GM12875 (cell line): ENCODE measurements at regions not wholly inside any gene's neighbourhood (a gene's known extent, or its start where the extent isn't known, plus 50 kb on each side); places are given as distances from the start of the nearest gene placed in this dataset.

ENCODE experiments used
- H3K4me3 ChIP-seq: one replicate; pipeline ENCODE4 v1.5.1; 2011; ENCODE audit warnings: low read depth, low read length, control low read depth
- TF ChIP-seq, protein P1 (sequence below): IDR thresholded peaks from 2 replicates; pipeline ENCODE4 v1.5.1; 2011; ENCODE audit warnings: low read depth, mild to moderate bottlenecking, control low read depth, inconsistent platforms, low read length, moderate library complexity, borderline replicate concordance; ENCODE audit not compliant: insufficient read depth

DNA sequence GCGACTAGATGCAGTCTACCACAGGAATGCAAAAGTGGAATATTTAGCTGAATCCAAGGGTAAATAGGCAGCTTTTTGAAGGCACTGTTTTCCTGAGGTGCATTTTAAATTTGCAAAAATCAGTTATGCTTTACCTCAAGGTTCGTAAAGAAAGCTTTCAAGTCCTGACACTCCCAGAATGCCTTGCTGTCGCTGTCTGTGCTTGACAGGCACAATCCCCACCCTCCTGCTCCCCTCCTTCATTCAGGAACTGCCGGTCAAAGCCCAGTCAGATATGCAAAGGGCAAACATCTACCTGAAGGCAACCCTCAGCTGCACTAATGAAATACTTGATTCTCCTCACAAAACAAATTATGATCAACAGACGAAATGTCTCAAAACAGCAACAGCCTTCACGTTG is 97.4 kb upstream of the DDX18 start:
- H3K4me3 ChIP-seq: no peak overlapping the region
- TF ChIP-seq, protein P1, sequence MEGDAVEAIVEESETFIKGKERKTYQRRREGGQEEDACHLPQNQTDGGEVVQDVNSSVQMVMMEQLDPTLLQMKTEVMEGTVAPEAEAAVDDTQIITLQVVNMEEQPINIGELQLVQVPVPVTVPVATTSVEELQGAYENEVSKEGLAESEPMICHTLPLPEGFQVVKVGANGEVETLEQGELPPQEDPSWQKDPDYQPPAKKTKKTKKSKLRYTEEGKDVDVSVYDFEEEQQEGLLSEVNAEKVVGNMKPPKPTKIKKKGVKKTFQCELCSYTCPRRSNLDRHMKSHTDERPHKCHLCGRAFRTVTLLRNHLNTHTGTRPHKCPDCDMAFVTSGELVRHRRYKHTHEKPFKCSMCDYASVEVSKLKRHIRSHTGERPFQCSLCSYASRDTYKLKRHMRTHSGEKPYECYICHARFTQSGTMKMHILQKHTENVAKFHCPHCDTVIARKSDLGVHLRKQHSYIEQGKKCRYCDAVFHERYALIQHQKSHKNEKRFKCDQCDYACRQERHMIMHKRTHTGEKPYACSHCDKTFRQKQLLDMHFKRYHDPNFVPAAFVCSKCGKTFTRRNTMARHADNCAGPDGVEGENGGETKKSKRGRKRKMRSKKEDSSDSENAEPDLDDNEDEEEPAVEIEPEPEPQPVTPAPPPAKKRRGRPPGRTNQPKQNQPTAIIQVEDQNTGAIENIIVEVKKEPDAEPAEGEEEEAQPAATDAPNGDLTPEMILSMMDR: no peak

DNA sequence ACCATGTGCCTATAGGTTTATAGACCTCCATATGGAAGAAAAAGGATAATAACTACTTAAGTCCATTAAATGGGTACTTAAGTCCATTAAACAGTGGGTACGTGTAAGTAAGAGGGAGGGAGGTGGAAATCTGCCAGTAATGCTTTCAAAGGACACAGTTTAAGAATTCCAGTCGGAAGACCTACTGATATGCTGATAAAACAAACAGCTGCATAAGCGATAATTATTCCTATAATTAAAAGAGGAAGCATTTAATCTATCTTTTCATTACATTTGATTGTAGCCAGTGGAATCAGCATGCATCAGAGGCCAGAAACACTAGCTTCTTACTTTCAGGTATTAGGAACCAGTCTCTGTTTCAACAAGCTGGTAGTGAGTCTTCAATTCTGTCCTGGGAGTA is 96.4 kb upstream of the DDX18 start:
- TF ChIP-seq, protein P1: no peak
- H3K4me3 ChIP-seq: no peak overlapping the region

DNA sequence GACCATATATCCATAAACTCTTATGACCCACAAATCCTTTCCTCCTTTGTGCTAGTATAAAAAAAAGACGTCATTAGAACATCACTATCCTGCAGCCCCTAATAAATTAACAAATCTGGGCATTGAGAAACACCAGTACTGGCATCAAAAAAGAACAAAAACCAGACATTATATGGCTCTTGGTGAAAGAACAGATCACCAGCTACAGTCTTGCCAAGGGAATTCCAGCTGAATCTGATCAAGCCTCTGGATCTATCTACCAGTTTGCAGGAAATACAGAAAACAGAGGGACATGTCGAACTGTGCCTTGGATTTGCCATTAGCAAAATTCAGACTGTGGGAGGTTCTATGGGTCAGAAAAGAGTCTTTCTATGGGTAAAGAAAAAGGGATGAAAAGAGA is 93.7 kb upstream of the DDX18 start:
- H3K4me3 ChIP-seq: no peak overlapping the region
- TF ChIP-seq, protein P1: no peak

DNA sequence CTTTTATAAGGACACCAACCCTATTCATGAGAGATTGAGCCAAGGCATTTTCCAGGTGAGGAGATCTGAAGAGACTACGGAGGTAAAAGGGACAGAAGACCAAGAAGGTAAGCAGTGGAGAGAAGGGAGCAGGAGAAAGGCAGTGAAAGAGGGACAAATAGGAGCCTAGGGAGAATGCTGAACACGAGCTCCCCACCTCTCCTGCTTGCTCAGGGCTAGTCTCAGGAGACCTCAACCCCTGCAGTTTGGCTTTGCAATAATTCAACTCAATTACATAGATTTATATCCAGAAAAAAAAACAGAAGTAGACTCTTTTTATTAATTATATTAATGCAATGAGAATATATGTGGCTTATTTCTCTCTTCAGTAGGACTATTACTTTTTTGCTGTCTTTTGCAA is 91.0 kb upstream of the DDX18 start:
- no peak overlapping the region for H3K4me3 ChIP-seq
- TF ChIP-seq, protein P1: no peak

DNA sequence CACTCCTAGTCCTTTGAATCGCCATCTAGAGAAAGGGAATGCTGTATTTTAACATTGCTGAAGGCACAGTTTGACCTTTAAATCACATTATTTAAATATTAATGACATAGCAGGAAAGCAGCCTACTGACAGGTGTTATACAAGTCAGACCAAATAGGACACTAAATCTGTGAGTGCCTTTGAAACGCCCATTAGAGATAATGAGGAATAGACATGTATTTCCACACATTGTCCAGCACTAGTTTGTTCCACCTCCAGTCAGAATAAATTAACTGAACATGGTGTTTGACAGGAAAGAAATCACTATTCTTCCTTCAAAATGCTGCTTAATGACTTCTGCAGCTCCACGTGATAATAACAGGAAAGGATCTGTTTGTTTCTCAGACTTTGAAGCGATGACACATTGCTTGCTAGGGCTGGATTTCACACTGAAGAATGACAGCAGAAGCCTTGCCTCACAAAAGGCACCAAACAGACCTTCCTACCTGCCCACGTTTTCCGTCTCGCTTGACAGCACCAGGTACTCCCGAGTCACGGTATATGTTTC is 90.5 kb upstream of the DDX18 start:
- TF ChIP-seq, protein P1: no peak

DNA sequence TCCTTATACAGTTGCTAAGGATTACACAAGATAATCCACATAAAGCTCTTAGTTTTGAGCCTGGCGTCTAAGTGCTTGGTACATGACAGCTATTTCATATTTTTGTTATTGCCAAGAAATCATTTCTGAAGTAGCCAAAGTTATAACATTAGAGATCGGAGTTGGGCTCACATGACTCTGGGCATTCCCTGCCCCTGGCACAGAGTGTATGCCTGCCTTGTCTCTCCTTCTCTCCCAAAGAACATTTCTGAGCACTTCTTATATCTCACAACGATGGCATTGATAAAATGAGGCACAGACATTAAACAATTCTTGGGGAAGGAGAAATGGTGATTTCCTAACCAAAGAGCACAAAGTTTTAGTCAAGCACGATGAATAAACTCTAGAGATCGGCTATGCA is 87.7 kb upstream of the DDX18 start:
- TF ChIP-seq, protein P1: no peak
- H3K4me3 ChIP-seq: no peak overlapping the region

More for the DNA sequence above, 90.5 kb upstream of the DDX18 start:
- H3K4me3 ChIP-seq: no peak overlapping the region

DNA sequence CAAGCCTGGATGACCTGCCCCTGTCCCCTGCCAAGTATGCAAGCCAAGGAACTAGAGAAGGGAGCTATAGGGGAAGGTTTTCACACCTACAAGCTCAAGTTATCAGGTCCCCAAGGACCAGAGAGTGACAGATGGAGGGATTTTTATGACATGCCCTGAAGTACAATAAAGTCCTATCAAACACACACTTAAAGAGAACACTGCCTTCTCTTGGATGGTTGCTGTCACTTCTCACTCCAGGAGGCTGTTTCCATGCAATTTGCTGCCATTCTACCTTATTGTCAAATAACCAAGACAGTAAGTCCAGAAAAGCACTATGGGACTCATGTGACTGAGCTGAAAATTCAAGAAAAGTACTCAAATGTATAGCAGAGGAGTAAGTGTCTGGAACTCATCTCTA is 76.6 kb upstream of the DDX18 start:
- H3K4me3 ChIP-seq: no peak overlapping the region
- TF ChIP-seq, protein P1: no peak
